NCI-H1436 (cell line): ENCODE measurements at regions not wholly inside any gene's neighbourhood (a gene's known extent, or its start where the extent isn't known, plus 50 kb on each side); places are given as distances from the start of the nearest gene placed in this dataset.

Source experiments
- DNase-seq: peaks from one replicate; lab custom pipeline; 2025; lab: John Stamatoyannopoulos, UW

DNA sequence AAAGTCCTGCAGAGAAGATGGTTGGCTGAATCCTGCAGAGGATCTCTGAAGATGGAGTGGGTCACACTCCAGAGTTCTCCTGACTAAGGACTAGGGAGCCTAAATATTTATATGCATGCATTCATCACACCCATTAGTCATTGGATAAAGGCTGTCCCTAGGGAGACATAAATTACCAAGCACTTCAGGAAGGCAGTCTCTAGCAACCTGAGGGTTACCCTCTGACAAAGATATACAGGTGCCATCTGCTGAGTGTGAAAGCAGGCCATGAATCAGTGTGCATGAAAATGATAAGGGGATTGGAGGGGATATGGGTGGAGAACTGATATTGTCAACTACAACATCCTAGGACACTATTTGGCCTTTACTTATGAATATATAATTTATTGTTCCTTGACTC, 294.8 kb upstream of the DDX18 start:
- DNase-seq: peak; percentile 13

DNA sequence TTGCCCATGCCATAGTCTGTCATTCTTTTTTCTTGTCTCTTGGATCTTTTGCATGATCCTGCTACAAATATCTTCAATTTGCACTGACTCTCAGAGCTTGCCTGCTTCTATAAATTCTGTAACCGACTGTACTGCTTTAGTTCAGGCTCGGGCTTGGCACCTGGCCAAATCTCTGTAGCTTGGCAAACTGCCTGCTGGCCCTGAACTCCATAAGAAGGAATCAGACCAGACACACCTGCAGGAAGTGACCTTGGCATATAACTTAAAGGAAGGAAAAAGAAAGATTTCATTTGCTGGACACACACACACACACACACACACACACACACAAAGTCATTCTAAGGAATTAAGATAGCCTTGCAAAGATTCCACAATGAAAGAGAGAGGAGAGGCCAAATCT, 291.2 kb upstream of the DDX18 start:
- DNase-seq: peak; percentile 59

DNA sequence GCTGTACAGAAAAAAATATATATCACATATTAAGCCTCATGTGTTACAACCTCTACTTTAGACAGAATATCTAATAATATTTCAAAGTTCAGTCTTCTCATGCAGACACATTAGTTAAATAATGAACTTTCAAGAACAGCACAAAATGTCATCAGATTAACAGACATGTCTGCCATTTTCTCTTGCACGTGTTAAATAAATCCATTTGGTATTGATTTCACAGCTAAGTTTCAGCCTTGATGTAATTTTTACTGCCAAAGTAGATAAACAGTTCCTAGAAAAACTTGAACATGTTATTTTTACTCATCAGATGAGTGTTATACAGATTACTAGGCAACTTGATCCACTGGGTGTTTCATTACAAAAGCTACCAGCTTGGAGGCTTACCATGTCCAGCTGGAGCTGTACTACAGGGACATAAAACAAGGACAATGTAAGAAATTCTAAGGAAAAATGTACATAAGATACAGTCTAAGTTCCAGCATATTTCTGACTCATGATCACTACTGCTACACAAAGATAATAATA, 290.7 kb upstream of the DDX18 start:
- no peak for DNase-seq

DNA sequence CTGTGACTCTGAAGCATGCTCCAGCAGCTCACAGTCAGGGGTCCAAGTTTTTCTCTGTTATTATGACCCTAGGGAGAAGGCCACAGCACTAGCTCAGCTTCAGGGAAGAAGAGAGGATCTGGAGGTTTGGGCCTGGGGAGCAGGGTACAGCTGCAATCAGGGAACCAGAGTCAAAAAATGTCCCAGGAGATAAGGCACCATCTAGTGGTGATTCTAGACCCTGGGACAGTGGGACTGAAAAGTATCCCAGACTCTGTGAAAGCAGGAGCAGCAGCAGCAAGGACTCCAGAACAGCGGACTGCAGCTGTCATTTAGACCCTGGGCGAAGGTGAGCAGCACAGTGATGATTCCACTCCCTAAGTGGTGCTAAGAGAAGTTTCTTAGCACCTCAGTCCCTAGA, 278.4 kb upstream of the DDX18 start:
- peak; percentile 2 for DNase-seq

DNA sequence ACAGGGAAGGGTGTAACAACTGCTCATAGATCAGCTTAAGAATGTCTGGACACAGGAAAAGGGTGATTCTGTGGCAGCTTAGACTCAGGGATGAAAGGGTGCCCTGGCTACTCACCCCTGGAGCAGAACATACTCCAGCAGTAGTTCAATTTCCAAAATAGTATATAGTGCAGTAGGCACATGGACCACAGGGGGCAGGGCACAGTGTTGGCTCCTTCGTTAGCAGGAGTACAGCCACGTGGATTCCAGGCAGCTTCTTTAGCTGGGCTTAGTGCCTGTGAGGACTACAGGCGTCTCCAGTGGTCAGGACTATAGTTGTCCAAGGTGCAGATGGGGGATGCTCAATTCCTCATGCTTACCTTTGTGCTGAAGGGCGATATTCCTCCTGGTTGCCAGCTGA, 277.5 kb upstream of the DDX18 start:
- DNase-seq: no peak

DNA sequence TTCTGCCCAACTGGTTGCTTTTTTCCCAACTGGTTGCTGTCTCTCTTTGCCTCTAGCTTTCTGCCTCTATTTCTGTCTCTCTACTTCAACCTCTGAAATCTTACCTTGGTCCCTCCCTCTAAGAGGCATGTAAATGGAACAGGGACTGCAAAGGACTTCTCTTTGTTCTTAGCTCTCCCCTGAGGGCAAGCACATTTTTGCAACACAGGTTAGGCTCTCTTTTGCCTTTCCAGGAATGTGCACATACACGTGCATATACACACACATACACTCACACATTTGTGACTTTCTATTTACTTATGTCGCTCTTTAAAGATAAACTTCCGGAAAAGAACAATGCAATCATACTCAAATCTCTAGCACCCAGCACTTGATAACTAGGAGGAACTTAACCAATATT, 262.6 kb upstream of the DDX18 start:
- no peak for DNase-seq

DNA sequence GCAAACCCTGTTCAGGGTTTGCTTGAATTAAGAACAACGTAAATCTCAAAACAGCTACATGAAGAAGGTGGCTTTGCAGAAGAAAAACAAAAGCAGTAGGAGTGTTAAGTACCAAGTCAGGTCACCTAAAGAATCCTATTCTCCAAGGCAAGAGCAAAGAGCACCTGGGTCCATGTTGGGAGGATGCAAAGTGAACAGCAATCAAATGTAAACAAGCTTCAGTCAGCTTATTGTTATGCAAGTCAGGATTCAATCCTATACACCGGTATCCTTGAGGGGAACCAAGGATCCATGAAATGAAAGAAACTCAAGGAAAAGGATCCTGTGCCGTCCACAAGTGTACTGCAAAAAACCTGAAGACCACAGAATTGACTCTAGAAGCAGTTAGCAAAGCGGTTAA, 261.0 kb upstream of the DDX18 start:
- no peak for DNase-seq

DNA sequence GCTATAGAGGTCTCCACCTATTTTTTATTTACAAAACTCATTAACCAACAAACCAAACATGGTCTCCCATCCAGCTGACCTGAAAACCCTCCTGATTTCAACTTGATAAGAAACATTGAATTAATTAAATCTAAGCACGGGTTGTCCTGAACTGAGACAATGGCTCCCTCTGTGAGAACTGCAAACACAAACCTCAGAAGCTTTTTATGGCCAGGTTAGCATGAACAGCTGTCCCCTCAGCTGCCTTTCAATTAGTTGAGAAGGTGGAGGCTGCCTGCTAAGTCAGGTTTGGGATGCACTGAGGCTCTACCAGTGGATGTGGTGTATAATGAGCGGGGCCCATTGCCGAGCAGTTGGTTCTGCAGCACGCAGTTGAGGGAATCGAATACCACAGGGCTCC, 258.5 kb upstream of the DDX18 start:
- no peak for DNase-seq

DNA sequence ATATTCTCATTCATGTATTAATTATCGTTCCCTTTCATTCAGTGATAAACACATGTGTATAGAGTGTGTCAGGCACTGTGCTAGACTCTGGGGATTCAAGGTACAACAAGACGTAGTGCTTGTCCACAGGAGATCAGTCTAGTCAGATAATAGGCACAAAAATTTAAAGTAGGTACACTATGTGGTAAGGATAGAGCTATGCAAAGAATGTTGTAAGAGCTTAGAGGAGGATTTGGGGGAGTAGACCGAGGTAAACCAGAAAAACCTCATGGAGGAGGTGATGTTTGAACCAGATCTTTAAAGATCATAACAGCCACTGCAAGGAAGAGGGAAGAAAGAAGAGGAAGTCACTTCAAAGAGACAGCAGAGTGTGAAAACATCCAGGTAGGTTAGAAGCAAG, 256.9 kb upstream of the DDX18 start:
- DNase-seq: no peak

DNA sequence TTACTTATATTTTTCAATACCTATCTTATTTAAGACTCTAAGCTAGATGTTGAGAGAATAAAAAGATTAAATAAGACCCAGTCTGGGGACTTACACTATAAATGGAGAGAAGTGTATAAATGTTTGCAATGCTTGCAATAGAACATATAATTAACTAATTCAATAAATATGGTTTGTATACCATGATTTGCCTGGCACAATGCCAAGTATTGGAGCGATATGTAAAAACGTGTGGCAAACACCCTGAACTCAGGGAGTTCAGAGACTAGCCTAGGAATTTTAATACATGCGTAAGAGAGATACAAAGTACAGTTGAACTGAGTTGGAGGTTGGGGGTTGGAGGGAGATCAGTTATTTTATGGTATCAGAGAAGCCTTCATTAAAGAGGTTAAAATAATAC, 251.8 kb upstream of the DDX18 start:
- DNase-seq: no peak

DNA sequence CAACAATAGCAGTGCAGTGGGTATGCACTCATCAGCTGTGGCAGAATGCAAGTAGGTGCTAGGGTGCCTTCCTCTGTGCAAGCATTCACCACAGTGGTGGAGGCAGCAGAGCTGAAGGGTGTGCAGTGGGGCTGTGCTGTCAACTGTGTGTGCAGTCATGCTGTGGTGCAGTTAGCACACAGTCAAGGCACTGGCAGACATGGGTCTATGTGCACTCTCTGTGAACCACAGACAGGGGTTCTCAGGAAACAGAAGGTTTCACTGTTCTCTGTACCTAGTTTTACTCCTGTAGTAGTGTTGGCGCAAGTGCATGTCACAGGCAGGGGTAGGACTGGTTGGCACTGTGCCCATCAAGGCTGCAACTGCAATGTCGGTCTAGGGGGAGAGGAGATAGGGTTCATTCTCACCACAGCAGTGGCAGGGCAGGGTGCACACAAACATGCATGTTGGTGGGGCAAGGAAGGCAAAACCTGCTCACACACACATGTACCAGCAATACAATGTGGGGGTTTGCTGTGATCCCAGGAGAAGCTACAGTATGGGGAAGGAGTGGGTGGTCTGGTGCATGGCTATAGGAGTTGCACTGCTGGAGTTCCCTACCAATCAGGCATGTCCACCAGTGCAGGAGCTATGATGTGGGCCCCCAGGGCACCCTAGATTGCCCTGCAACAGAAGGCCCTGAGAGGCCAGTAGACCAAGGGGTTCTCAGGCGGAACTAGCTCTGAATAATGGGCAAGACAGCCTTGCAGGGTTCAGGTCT, 242.7 kb upstream of the DDX18 start:
- DNase-seq: no peak

DNA sequence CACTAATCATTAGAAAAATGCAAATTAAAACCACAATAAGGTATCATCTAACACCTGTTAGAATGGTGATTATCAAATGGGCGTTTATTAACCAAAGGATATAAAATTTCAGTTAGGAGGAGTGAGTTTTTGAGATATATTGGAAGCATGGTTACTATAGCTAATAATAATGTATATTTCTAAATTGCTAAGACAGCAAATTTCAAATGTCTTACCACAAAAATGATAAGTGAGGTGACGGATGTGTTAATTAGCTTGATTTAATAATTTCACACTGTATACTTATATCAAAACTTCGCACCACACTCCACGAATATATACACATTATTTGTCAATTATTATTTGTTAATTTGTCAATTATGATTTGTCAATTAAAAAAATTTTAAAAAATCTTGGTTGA, 227.2 kb upstream of the DDX18 start:
- DNase-seq: no peak

DNA sequence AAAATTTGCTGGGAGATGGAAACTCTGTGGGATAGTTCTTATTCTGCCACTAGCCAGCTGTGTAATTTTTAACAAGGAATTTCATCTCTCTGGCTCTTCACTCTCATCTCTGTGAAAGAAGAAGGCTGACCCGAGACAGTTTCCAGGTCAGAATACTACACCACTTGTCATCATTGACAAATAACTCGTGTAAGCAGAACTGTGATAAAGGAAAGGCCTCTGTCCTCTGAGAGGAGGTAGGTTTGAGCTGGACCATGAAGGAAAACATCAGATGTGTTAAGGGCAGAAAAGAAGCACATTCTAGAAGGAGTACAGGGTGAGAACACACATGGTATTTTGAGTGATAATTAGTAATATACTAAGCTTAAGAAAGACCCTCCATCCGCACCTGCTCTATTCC, 211.4 kb upstream of the DDX18 start:
- no peak for DNase-seq

DNA sequence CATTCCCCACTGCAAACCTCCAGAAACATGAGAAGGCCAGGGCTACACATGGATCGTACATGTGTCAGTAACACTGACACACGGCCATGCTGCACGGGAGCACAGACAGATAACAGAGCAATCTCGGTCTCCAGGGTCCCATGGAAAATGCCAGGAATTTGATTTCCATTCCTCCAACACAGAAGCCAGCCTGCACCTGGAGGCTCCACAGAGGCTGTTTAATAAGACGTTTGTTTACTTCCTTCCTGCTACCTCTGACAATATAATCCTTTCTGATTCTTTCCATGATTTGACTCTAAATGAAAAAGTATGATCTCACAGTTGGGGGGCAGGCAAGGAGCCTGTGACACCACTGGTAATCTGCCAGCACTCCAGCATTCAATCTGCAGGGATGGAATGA, 210.9 kb upstream of the DDX18 start:
- DNase-seq: no peak

DNA sequence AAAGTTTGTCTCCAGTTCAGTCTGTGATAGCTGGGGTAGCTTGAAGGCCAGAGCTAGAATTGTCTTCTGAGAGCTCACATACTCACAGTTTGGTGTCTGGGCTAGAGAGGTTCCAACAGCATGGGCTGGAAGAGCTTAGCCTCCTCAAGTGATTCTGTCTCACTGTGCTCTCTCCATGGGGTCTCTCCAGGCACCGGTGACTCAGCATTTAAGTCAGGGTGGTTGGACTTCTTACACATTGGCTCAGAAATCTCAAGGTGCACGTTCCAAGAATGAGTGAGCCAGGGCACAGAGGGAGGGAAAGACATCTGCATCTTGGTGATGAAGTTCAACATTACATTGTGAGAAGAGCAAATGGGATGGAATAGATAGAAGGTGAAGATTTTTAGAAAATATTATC, 207.3 kb upstream of the DDX18 start:
- DNase-seq: no peak

DNA sequence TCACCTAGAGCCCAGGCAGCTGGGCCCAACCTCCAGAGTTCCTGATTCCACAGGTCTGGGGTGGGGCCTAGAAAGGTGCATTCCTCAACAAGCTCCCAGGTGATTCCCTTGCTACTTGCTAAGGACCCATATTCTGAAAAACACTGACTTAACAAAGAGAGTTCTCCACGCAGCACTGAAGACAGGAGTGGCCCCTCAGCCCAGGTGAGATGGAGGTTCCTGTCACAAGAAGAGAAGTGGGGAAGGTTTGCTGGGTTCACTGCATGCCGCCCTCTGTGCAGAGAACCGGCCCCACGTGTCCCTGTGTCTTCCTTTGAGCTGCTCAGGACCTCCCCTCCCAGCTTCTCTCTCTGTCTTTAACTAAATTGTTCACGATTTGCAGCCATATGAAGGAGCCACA, 201.4 kb upstream of the DDX18 start:
- DNase-seq: no peak

DNA sequence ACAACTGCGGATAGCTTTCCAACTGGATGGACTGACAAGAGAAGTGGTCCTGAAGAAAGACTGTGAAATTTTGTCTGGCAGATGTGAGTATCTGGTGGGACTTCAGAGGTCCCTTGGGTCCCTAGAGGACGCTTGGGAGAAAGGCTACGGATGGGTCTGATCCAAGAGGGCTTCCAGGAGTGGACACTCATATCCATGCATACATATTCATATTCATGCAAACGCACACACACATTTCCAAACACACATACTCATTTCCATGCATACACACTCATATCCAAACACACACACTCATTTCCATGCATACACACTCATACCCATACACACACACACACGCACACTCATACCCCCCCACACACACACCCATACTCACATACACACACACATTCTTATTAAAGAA, 200.2 kb upstream of the DDX18 start:
- no peak for DNase-seq

DNA sequence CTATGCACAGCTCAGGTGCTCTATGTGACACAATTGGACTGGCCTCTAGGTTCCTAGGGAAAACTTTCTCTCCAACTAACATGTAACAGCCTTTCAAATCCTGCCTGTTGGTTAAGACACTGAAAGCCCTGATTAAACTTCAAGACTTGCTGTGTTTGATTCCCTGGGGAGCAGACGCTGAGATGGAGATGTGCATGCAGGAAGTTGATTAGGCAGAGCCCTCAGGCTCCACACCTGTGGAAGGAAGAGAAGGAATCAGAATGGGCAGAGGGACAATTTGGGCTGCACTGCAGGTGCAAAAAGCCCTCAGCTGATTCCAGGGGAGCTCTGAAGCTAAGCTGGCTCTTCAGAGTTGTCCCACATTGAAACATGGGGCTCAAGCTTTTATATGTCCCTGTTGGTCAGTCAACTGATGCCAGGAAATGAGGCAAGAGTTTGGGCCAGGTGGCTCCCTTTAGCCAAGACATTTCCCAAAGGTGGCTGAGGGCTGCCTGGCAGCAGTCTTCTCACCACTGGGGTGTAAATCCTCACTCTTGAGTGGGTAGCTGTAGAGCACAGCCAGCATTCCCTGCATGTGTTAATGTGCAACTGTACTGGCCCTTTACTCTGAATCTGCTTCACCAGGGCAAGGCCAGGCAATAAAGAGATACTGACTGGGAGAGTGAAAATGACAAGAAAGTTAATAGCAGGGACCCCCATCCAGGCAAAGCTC, 199.5 kb upstream of the DDX18 start:
- DNase-seq: no peak

DNA sequence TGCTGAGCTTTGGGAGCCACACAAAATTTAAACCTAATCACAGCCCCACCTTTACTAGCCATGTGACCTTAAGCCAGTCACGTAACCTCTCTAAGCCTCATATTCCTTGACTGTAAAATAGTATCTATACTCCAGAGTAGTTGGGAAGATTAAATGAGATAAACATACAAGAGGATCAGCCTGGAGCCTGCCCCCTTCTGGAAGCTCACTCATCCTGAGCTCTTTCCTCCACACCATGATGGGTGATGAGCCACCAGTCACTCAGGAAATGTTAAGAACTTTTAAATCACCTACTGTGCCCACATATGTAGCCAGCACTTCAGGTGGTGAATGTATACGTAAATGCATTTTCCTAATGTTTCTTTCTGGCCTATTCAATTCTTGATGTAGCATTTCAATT, 195.9 kb upstream of the DDX18 start:
- DNase-seq: no peak

DNA sequence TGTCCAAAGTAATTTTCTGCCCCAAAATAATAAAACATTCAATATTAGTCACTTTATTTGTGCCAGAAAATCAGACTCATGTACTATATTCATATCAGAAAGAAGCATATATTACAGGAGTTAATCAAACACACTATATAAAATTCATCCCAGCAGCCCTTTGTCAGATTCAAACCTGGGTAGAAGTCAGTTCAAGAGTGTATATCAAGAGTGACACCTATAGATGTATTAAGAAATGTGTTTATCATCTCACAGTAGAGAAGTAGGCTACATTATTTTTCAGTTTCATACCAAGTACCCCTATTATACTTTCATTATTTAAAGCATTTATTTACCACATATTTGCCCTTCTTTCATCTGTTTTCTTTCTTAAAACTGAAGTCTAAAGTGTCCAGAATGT, 193.2 kb upstream of the DDX18 start:
- no peak for DNase-seq

DNA sequence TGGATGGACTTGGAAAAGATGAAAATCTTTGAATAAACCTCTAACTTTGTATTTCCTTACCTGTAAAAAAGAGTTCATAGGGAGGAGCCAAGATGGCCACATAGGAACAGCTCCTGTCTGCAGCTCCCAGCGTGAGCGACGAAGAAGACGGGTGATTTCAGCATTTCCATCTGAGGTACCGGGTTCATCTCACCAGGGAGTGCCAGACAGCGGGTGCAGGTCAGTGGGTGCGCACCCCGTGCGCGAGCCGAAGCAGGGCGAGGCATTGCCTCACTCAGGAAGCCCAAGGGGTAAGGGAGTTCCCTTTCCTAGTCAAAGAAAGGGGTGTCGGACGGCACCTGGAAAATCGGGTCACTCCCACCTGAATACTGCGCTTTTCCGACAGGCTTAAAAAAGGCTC, 191.3 kb upstream of the DDX18 start:
- DNase-seq: peak; percentile 19

DNA sequence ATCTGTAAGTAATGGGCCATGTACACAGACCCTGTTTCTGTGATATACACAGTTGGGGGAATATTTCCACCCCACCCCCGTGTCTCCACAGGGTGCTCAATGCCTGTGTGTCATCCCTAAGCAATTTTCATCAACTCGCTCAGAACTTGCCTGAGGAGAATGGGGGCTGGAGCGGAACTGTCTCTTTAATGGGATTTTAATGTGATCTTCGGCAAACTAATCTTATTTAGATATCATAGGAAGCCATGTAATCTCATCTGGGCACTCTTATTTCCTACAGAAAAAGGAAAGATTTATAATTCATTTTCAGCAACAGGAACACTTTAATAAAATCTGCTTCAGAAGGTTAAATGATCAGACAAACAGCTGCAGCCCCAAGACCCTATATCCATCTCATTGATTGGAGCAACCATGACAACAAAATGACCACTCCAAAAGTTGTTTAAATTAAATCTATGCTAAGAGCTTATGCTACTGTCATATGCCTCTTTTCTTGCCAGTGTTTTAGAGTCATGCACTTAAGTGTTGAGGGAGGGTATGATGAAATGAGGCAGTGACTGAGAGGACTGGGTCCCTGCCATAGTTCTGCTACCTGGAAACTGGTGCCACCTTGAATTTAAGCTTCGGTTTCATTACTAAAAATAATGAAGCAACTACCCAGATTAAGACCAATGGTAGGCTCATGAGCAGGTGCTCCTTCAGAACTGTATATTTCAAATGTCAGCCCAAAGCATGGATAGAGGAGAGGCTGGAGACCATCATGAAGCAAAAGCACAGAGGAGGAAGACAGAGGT, 183.1 kb upstream of the DDX18 start:
- no peak for DNase-seq

DNA sequence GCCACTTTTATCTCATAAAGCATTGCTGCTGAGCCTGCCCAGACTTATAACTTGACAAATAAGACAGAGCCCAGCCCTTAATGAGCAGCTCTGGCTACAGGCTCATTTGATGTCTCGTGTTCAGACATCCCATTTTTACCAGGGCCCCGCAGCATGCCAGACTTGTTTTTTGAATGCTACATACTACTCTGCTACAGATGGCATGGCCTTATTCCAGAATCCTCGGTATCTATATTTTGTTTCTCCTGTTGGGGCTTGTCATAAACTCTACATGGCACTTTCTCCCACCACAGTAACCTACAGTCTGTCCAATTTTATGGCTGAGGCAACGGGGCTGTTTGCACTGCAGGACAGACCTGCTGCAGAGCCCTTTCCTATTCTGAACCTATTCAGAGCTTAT, 179.0 kb upstream of the DDX18 start:
- DNase-seq: no peak
